ENCODE measurements at regions not wholly inside any gene's neighbourhood (a gene's known extent, or its start where the extent isn't known, plus 50 kb on each side); places are given as distances from the start of the nearest gene placed in this dataset.

DNA sequence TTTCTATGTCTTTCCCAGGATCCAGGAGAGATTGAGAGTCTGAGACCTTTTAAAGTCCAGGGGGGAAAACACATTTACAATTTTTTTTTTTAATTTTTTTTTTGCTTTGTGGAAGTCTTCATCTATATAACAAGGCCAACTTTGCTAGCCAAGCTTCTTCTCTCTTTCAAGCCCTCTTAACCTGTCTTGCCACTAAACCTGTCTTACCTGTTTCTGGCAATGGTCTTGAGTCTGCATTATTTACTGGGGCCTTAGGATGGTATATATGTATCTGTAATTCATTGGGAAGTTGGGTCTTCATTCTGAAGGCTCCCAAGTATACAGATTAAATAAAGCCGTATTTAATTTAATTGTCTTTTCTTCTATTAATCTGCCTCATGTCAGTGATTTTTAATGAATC lies 750.9 kb upstream of the B3GALT2 start:
- no peak overlapping the region for H3K4me3 ChIP-seq
- FAIRE-seq (no peak), ATAC-seq (no peak), DNase-seq (ENCODE audit: extremely low read depth in 1 of 4, low spot score in 3 of 4) (no peak)
- no peak overlapping the region for H2AFZ ChIP-seq (ENCODE audit: low read depth, low read length)
- no peaks in the 10 kb centered on the region for H3K4me1 ChIP-seq (replicated peaks in 1 of 2; ENCODE audit: control insufficient read depth in 2 of 2, insufficient read depth in 2 of 2, low read length in 2 of 2)
- TF ChIP-seq RUNX1 (IDR thresholded peaks at IDR 0.05; ENCODE audit: low read depth) = no peak
- no peak for TF ChIP-seq ZNF232 (CRISPR knock-in tag; IDR thresholded peaks at IDR 0.05)
- TF ChIP-seq, protein P1, sequence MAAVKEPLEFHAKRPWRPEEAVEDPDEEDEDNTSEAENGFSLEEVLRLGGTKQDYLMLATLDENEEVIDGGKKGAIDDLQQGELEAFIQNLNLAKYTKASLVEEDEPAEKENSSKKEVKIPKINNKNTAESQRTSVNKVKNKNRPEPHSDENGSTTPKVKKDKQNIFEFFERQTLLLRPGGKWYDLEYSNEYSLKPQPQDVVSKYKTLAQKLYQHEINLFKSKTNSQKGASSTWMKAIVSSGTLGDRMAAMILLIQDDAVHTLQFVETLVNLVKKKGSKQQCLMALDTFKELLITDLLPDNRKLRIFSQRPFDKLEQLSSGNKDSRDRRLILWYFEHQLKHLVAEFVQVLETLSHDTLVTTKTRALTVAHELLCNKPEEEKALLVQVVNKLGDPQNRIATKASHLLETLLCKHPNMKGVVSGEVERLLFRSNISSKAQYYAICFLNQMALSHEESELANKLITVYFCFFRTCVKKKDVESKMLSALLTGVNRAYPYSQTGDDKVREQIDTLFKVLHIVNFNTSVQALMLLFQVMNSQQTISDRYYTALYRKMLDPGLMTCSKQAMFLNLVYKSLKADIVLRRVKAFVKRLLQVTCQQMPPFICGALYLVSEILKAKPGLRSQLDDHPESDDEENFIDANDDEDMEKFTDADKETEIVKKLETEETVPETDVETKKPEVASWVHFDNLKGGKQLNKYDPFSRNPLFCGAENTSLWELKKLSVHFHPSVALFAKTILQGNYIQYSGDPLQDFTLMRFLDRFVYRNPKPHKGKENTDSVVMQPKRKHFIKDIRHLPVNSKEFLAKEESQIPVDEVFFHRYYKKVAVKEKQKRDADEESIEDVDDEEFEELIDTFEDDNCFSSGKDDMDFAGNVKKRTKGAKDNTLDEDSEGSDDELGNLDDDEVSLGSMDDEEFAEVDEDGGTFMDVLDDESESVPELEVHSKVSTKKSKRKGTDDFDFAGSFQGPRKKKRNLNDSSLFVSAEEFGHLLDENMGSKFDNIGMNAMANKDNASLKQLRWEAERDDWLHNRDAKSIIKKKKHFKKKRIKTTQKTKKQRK (IDR thresholded peaks at IDR 0.05; ENCODE audit: borderline replicate concordance, low read depth, low read length) = no peak
- TF ChIP-seq ZKSCAN8 (CRISPR knock-in tag; IDR thresholded peaks at IDR 0.05) = no peak
- TF ChIP-seq YBX1 (IDR thresholded peaks at IDR 0.05) = no peak
- no peak for TF ChIP-seq ZFX (CRISPR knock-in tag; IDR thresholded peaks at IDR 0.05)
- TF ChIP-seq ARHGAP35 (IDR thresholded peaks at IDR 0.05; ENCODE audit: partially characterized antibody) = no peak
- no peak for TF ChIP-seq ETV5 (CRISPR knock-in tag; IDR thresholded peaks at IDR 0.05; ENCODE audit: low read depth)
- TF ChIP-seq MCM7 (IDR thresholded peaks at IDR 0.05) = no peak
- TF ChIP-seq RBM25 (IDR thresholded peaks at IDR 0.05; ENCODE audit: low read depth, low read length, severe bottlenecking) = no peak
- no peak for TF ChIP-seq HMG20A (CRISPR knock-in tag; conservative IDR thresholded peaks at IDR 0.05)
- no peak for TF ChIP-seq JUN (IDR thresholded peaks at IDR 0.05; ENCODE audit: borderline replicate concordance, low read depth, low read length)
- no peak for TF ChIP-seq JUN (CRISPR knock-in tag; IDR thresholded peaks at IDR 0.05; ENCODE audit: borderline replicate concordance)
- TF ChIP-seq, protein P2, sequence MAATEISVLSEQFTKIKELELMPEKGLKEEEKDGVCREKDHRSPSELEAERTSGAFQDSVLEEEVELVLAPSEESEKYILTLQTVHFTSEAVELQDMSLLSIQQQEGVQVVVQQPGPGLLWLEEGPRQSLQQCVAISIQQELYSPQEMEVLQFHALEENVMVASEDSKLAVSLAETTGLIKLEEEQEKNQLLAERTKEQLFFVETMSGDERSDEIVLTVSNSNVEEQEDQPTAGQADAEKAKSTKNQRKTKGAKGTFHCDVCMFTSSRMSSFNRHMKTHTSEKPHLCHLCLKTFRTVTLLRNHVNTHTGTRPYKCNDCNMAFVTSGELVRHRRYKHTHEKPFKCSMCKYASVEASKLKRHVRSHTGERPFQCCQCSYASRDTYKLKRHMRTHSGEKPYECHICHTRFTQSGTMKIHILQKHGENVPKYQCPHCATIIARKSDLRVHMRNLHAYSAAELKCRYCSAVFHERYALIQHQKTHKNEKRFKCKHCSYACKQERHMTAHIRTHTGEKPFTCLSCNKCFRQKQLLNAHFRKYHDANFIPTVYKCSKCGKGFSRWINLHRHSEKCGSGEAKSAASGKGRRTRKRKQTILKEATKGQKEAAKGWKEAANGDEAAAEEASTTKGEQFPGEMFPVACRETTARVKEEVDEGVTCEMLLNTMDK (IDR thresholded peaks at IDR 0.05; ENCODE audit: borderline replicate concordance, insufficient read depth, low read depth, low read length, poor library complexity, severe bottlenecking) = no peak
- no peak for TF ChIP-seq ZBTB7A (IDR thresholded peaks at IDR 0.05; ENCODE audit: borderline replicate concordance, control insufficient read depth, low read depth, low read length)
- TF ChIP-seq ZNF780A (CRISPR knock-in tag; IDR thresholded peaks at IDR 0.05) = no peak
- no peak for TF ChIP-seq PTTG1 (tag; IDR thresholded peaks at IDR 0.05; ENCODE audit: low read depth)
- no TSS peak for BruUV-seq (replicated peaks)
- in situ Hi-C loops (cut with MboI) (no loop called here), intact Hi-C loops (cut with micrococcal nuclease) (no loop called here)
- no peaks in the 10 kb centered on the region for H4K20me1 ChIP-seq (replicated peaks; ENCODE audit: control insufficient read depth, insufficient read depth, low read length)
- ChIA-PET POLR2A (no interaction called here), CTCF (ENCODE audit: low intra/inter-chr PET ratio) (no interaction called here)
- no peak overlapping the region for H3K4me2 ChIP-seq (ENCODE audit: insufficient read depth, low read length)
- no peaks in the 10 kb centered on the region for H3K36me3 ChIP-seq (ENCODE audit: control insufficient read depth, insufficient read depth, low read length)
- no peaks in the 10 kb centered on the region for H3K27me3 ChIP-seq (ENCODE audit: control insufficient read depth in 2 of 2, insufficient read depth in 2 of 2, low read length in 2 of 2)
- H3K27ac ChIP-seq (ENCODE audit: extremely low read depth, low read depth, low read length) = no peak overlapping the region
- H3K79me2 ChIP-seq (ENCODE audit: control insufficient read depth, insufficient read depth, low read length) = no peaks in the 10 kb centered on the region
- H3K9me3 ChIP-seq (replicated peaks; ENCODE audit: control insufficient read depth, insufficient read depth, low read depth, low read length) = peaks cover 2% of the 10 kb centered on the region; the same call in 1 of the 2 replicates
- 0% methylated on average over 1 of the region's 1 CpG for WGBS (ENCODE audit: insufficient coverage, low coverage, missing lambda C conversion rate)
- H3K9ac ChIP-seq (ENCODE audit: insufficient read depth in 1 of 2, low read depth in 2 of 2, low read length in 2 of 2) = no peak overlapping the region
- no peaks in the 10 kb centered on the region for H3K9me1 ChIP-seq (ENCODE audit: control insufficient read depth, insufficient read depth, low read length)

Measured in K562 (cell line).